ENCODE measurements at regions not wholly inside any gene's neighbourhood (a gene's known extent, or its start where the extent isn't known, plus 50 kb on each side); places are given as distances from the start of the nearest gene placed in this dataset.
"Not testable (repeated sequence)": the region's sequence is repeated elsewhere in the genome, so short reads cannot be mapped to it uniquely, and the experiment has no call there.

- Histone ChIP-seq H3K4me3 (no peak overlapping the region), H3K36me3 (no peaks in the 10 kb centered on the region), H3K27me3 (no peaks in the 10 kb centered on the region), H3K4me1 (no peaks in the 10 kb centered on the region), H3K27ac (no peak overlapping the region), H3K9me3 (no peaks in the 10 kb centered on the region)
- no peak for DNase-seq (ENCODE audit: low spot score in 2 of 2)
- intact Hi-C loops (cut with DNase I; ENCODE audit: low total_unique reads): no loop called here
- TF ChIP-seq CTCF (IDR thresholded peaks at IDR 0.05) (no peak), POLR2A (IDR thresholded peaks at IDR 0.05) (no peak), POLR2AphosphoS5 (IDR thresholded peaks at IDR 0.05) (no peak)
Observed at GRCh38 chr12:74018849-74019248, 518.8 kb upstream of the ATXN7L3B start.

GRCh38 chr12:74021937-74022336 lies 515.7 kb upstream of the ATXN7L3B start:
- H3K4me1 ChIP-seq: no peaks in the 10 kb centered on the region
- H3K36me3 ChIP-seq: no peaks in the 10 kb centered on the region
- intact Hi-C loops (cut with DNase I; ENCODE audit: low total_unique reads): no loop called here
- TF ChIP-seq CTCF (IDR thresholded peaks at IDR 0.05): peak in 2 of 3 donors; percentile 49 to 59
- no peak for TF ChIP-seq POLR2AphosphoS5 (IDR thresholded peaks at IDR 0.05)
- H3K4me3 ChIP-seq: no peak overlapping the region
- H3K27me3 ChIP-seq: no peaks in the 10 kb centered on the region
- H3K9me3 ChIP-seq: no peaks in the 10 kb centered on the region
- H3K27ac ChIP-seq: no peak overlapping the region
- DNase-seq (ENCODE audit: low spot score in 2 of 2): peak in 1 of 2 donors; percentile 61

GRCh38 chr12:74031045-74031444 lies 506.6 kb upstream of the ATXN7L3B start:
- H3K4me3 ChIP-seq: no peak overlapping the region
- H3K27me3 ChIP-seq: no peaks in the 10 kb centered on the region
- H3K4me1 ChIP-seq: no peaks in the 10 kb centered on the region
- DNase-seq (ENCODE audit: low spot score in 2 of 2): no peak
- H3K27ac ChIP-seq: no peak overlapping the region
- TF ChIP-seq POLR2AphosphoS5 (IDR thresholded peaks at IDR 0.05): no peak
- TF ChIP-seq POLR2A (IDR thresholded peaks at IDR 0.05): no peak
- no peak for TF ChIP-seq CTCF (IDR thresholded peaks at IDR 0.05)
- H3K36me3 ChIP-seq: no peaks in the 10 kb centered on the region
- H3K9me3 ChIP-seq: no peaks in the 10 kb centered on the region
- intact Hi-C loops (cut with DNase I; ENCODE audit: low total_unique reads): no loop called here

GRCh38 chr12:74033531-74033930 lies 504.1 kb upstream of the ATXN7L3B start:
- Histone ChIP-seq H3K4me3 (no peak overlapping the region), H3K27ac (no peak overlapping the region), H3K4me1 (no peaks in the 10 kb centered on the region), H3K9me3 (no peaks in the 10 kb centered on the region), H3K36me3 (no peaks in the 10 kb centered on the region), H3K27me3 (no peaks in the 10 kb centered on the region)
- DNase-seq (ENCODE audit: low spot score in 2 of 2): no peak
- intact Hi-C loops (cut with DNase I; ENCODE audit: low total_unique reads): no loop called here
- no peak for TF ChIP-seq POLR2AphosphoS5 (IDR thresholded peaks at IDR 0.05)
- no peak for TF ChIP-seq POLR2A (IDR thresholded peaks at IDR 0.05)
- TF ChIP-seq CTCF (IDR thresholded peaks at IDR 0.05): no peak

- not testable (repeated sequence) for H3K27me3 ChIP-seq
Observed at GRCh38 chr12:74039138-74039537, 498.5 kb upstream of the ATXN7L3B start.

GRCh38 chr12:74043343-74043742 lies 494.3 kb upstream of the ATXN7L3B start:
- Histone ChIP-seq H3K27me3 (no peaks in the 10 kb centered on the region), H3K4me3 (no peak overlapping the region), H3K36me3 (no peaks in the 10 kb centered on the region), H3K27ac (peak overlapping the region; percentile 36 to 62), H3K4me1 (no peaks in the 10 kb centered on the region), H3K9me3 (no peaks in the 10 kb centered on the region)
- TF ChIP-seq CTCF (IDR thresholded peaks at IDR 0.05): no peak
- TF ChIP-seq POLR2A (IDR thresholded peaks at IDR 0.05): no peak
- TF ChIP-seq POLR2AphosphoS5 (IDR thresholded peaks at IDR 0.05): no peak
- intact Hi-C loops (cut with DNase I; ENCODE audit: low total_unique reads): no loop called here
- DNase-seq (ENCODE audit: low spot score in 2 of 2): no peak

More at GRCh38 chr12:74039138-74039537, 498.5 kb upstream of the ATXN7L3B start:
- H3K9me3 ChIP-seq; DNase-seq (ENCODE audit: low spot score in 2 of 2); H3K4me3 ChIP-seq; H3K4me1 ChIP-seq; intact Hi-C loops (cut with DNase I; ENCODE audit: low total_unique reads); H3K36me3 ChIP-seq; H3K27ac ChIP-seq: not testable (repeated sequence)

Data from breast epithelium (tissue), 4 donors.